A673 (cell line): ENCODE measurements at regions not wholly inside any gene's neighbourhood (a gene's known extent, or its start where the extent isn't known, plus 50 kb on each side); places are given as distances from the start of the nearest gene placed in this dataset.

Source experiments
- BruUV-seq: library from RNA; stranded (reverse); fragments of 400-500 nt; replicated peaks from 2 replicates; lab custom pipeline; 2021; lab: Mats Ljungman, UMichigan
- CTCF ChIA-PET: fragments of 300-600 bp; sonication (Branson Sonifier 250); formaldehyde crosslinking; loops from one replicate; lab custom pipeline; 2022; ENCODE audit warnings: antibody characterized with exemption; lab: Charles Lee
- POLR2A ChIA-PET: fragments of 300-600 bp; sonication (Branson Sonifier 250); formaldehyde crosslinking; loops from one replicate; lab custom pipeline; 2022; ENCODE audit warnings: antibody characterized with exemption; ENCODE audit not compliant: low non-redundant PET; lab: Charles Lee
- DNase-seq: peaks from one replicate; pipeline ENCODE4 v3.0.0-alpha.2; 2015; ENCODE audit warnings: low spot score
- H3K27ac ChIP-seq: fragments of 200-600 bp; sonication (generic); 2 replicates; pipeline ENCODE4 v1.5.1; 2016; ENCODE audit warnings: mixed run types, low read depth, mild to moderate bottlenecking, mixed read lengths, antibody characterized with exemption, low read length; ENCODE audit not compliant: poor library complexity, severe bottlenecking
- H3K27me3 ChIP-seq: fragments of 200-600 bp; sonication (generic); replicated peaks from 2 replicates; pipeline ENCODE4 v1.6.1; 2017; ENCODE audit warnings: mixed run types, low read depth, mild to moderate bottlenecking, mixed read lengths, antibody characterized with exemption, low read length; ENCODE audit not compliant: insufficient read depth, poor library complexity
- H3K36me3 ChIP-seq: fragments of 200-600 bp; sonication (generic); 2 replicates; pipeline ENCODE4 v1.6.1; 2016; ENCODE audit warnings: mixed run types, mild to moderate bottlenecking, mixed read lengths, antibody characterized with exemption, low read length; ENCODE audit not compliant: insufficient read depth, poor library complexity, severe bottlenecking
- H3K4me1 ChIP-seq: fragments of 200-600 bp; sonication (generic); 2 replicates; pipeline ENCODE4 v1.6.1; 2017; ENCODE audit warnings: mixed run types, mild to moderate bottlenecking, mixed read lengths, antibody characterized with exemption, low read length; ENCODE audit not compliant: insufficient read depth, poor library complexity, severe bottlenecking
- H3K4me3 ChIP-seq: fragments of 200-600 bp; sonication (generic); 2 replicates; pipeline ENCODE4 v1.5.1; 2016; ENCODE audit warnings: low read depth, mixed run types, mild to moderate bottlenecking, mixed read lengths, low read length; ENCODE audit not compliant: poor library complexity, severe bottlenecking
- H3K9me3 ChIP-seq: fragments of 200-600 bp; sonication (generic); 2 replicates; pipeline ENCODE4 v1.6.1; 2016; ENCODE audit warnings: mixed run types, low read depth, mild to moderate bottlenecking, mixed read lengths, antibody characterized with exemption, low read length; ENCODE audit not compliant: poor library complexity, severe bottlenecking
- CTCF ChIP-seq: fragments of 300-800, 200-600 bp; sonication (generic); conservative IDR thresholded peaks from 2 replicates; pipeline ENCODE4 v1.5.1; 2017; ENCODE audit warnings: low read depth, mild to moderate bottlenecking, antibody characterized with exemption, low read length, moderate library complexity, mixed read lengths
- EZH2 ChIP-seq: fragments of 200-600 bp; sonication (generic); IDR thresholded peaks from 2 replicates; pipeline ENCODE4 v1.6.1; 2017; ENCODE audit warnings: borderline replicate concordance, low read depth, mild to moderate bottlenecking, mixed read lengths, antibody characterized with exemption, low read length; ENCODE audit not compliant: poor library complexity, severe bottlenecking
- intact Hi-C: fragments of 100-400 bp; cut with micrococcal nuclease; formaldehyde crosslinking; loops from one replicate; pipeline ENCODE4 v1.10.0; 2022; ENCODE audit not compliant: unreplicated experiment

- H3K4me3 ChIP-seq: no peak overlapping the region
- intact Hi-C loops: no loop called here
- no peak overlapping the region for H3K27ac ChIP-seq
- BruUV-seq: no TSS peak
- no peak for TF ChIP-seq EZH2
- no peak for TF ChIP-seq CTCF
- peaks cover 24% of the 10 kb centered on the region for H3K27me3 ChIP-seq
- ChIA-PET POLR2A (no interaction called here), CTCF (no interaction called here)
- H3K9me3 ChIP-seq: no peaks in the 10 kb centered on the region
- no peaks in the 10 kb centered on the region for H3K36me3 ChIP-seq
- no peaks in the 10 kb centered on the region for H3K4me1 ChIP-seq
- no peak for DNase-seq
Measured at GRCh38 chr12:64992116-64992515, 129.0 kb downstream of the WIF1 start.

GRCh38 chr12:64992641-64993040 is 128.5 kb downstream of the WIF1 start:
- TF ChIP-seq EZH2 (no peak), CTCF (no peak)
- BruUV-seq: no TSS peak
- Histone ChIP-seq H3K27ac (no peak overlapping the region), H3K36me3 (no peaks in the 10 kb centered on the region), H3K9me3 (no peaks in the 10 kb centered on the region), H3K4me1 (no peaks in the 10 kb centered on the region), H3K4me3 (no peak overlapping the region), H3K27me3 (peaks cover 29% of the 10 kb centered on the region)
- DNase-seq: no peak
- ChIA-PET CTCF (no interaction called here), POLR2A (no interaction called here)
- intact Hi-C loops: no loop called here

- Histone ChIP-seq H3K4me1 (no peaks in the 10 kb centered on the region), H3K27me3 (peaks cover 37% of the 10 kb centered on the region), H3K36me3 (no peaks in the 10 kb centered on the region), H3K9me3 (no peaks in the 10 kb centered on the region), H3K27ac (no peak overlapping the region), H3K4me3 (no peak overlapping the region)
- intact Hi-C loops: no loop called here
- ChIA-PET CTCF (no interaction called here), POLR2A (no interaction called here)
- BruUV-seq: no TSS peak
- TF ChIP-seq CTCF (no peak), EZH2 (no peak)
- no peak for DNase-seq
Measured at GRCh38 chr12:64993461-64993860, 127.6 kb downstream of the WIF1 start.
